Kidney tubule cell (primary cell): ENCODE measurements at regions not wholly inside any gene's neighbourhood (a gene's known extent, or its start where the extent isn't known, plus 50 kb on each side); places are given as distances from the start of the nearest gene placed in this dataset.

Experiments used
- DNase-seq: peaks from one replicate; pipeline ENCODE4 v3.0.0-alpha.2; 2018; ENCODE audit warnings: low spot score

- DNase-seq, result no peak
Measured at GRCh38 chr12:89185181-89185580, 167.1 kb downstream of the DUSP6 start.

GRCh38 chr12:89183985-89184435, 168.3 kb downstream of the DUSP6 start:
- DNase-seq, result no peak

GRCh38 chr12:89181271-89181920, 170.9 kb downstream of the DUSP6 start:
- peak; percentile 59 for DNase-seq

DNA sequence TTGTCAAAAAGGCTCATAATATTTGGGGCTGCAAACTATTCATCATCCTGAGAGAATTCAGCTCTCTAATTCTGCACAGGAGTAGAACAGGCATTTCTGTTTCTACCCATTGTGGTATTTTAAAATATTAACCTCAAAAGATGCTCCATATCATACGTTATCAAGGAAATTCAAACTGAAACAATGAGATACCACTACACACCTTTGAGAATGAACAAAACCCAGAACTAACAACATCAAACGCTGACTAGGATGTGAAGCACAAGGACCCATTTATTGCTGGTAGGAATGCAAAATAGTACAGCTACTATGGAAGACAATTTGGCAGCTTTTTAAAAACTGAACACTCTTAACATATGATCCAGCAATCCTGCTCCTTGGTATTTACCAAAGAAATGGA, 171.8 kb downstream of the DUSP6 start:
- no peak for DNase-seq

- peak; percentile 39 for DNase-seq
Measured at GRCh38 chr12:89179983-89180382, 172.3 kb downstream of the DUSP6 start.

- DNase-seq, result no peak
Measured at GRCh38 chr12:89179245-89179644, 173.1 kb downstream of the DUSP6 start.

- DNase-seq, result no peak
Measured at GRCh38 chr12:89177802-89178395, 174.4 kb downstream of the DUSP6 start.

DNA sequence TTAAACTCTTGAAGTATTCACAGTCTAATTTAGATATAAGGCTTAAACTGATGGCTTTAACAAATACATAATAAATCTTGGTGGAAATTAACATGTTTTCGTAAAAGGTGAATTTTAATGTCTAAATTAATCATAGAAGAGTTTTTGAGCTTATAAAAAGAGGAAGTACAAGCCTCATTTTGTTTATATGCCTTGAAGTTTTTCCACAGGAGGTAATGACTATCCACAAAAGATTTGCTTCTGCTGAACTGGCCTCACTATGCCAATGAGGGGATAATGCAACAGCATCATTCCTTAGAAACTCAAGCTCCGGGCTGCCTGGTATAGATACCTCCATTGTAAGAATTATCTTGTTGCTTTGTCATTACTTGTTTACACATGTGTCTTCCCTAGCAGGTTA, 175.6 kb downstream of the DUSP6 start:
- DNase-seq, result no peak

DNA sequence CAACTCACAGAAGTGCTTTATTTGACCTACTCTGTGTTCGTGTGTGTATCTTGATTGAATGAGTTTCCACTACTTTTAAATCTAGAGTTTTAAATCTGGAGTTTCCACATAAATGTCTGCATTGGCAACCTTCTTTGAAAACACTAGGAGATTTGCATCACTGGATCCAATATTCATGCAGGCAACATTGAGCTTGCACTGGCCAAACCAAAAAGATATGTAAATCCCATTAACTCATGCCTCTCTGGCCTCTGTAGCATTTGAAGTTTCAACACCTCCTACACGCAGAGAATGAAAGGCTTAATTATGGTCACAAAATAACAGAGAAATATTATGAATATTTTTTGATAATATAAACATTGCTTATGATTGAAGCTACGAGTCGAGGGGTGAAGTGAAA, 178.6 kb downstream of the DUSP6 start:
- no peak for DNase-seq

DNA sequence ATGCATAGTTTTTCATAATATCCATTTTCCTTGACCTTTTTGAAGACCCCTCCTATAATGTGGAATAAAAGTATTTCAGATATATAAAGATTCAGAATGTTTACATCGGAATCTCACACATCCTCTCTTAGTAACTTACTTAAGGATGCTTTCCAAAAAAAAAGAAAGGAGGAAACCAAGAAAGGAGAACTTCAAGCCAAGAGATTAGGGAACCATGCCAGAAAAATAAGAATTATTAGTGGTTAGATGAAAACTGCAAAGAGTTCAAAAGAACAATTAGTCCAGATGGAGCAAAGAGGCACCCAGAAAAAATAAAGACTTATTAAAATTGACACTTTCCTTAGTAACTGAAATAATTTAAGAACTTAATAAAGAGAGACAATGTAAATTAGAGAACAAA, 179.2 kb downstream of the DUSP6 start:
- no peak for DNase-seq

DNA sequence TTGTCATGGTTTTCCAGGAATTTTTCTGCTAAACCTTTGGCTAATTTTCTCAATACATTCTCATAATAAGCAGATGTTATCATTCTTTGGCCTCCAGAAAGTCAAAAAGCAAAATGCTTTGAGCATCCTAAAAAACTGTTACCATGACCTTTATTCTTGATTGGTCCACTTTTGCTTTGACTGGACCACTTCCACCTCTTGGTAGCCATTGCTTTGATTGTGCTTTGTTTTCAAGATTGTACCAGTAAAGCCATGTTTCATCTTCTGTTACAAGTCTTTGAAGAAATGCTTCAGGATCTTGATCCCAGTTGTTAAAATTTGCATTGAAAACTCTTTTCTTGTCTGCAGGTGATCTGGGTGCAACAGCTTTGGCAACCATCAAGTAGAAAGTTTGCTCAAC, 180.1 kb downstream of the DUSP6 start:
- no peak for DNase-seq

- DNase-seq, result no peak
Measured at GRCh38 chr12:89169321-89169720, 183.0 kb downstream of the DUSP6 start.

DNA sequence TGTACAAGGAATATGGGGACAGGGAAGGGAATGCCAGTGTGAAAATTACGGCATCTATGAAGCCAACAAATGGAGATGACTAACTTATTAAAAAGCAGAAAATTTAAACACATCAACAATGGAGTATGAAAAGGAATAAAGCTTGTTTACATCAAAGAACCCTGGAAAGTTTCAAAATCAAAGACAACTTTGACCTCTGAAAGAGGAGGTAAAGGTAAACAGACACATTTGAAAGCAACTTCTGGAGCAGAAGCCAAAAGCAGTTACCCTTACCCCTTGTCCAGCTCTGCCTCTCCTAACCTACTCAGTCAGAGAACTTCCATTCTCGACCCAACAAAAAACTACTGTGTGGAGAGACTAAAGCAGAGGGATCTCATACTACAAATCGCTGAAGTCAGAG, 184.3 kb downstream of the DUSP6 start:
- no peak for DNase-seq

- DNase-seq, result peak; percentile 37
Measured at GRCh38 chr12:89166525-89166934, 185.8 kb downstream of the DUSP6 start.

DNA sequence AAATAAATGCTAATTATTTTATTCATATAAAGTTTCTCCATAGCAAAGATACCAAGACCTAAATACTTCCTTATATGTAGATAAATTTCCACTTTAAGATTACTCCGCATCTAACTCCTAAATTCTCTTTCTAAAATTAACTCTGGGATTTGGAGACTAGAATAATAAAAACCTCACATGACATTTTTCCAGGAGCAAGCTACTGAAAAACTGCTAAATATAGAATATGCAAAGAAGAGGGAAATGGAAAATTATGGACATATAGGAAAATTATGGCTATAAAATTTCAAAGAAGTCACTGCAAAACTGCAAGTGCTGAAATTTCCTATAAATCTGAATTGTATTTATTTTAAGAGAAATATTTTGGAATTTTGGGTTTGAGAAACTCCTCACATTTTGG, 186.2 kb downstream of the DUSP6 start:
- no peak for DNase-seq

DNA sequence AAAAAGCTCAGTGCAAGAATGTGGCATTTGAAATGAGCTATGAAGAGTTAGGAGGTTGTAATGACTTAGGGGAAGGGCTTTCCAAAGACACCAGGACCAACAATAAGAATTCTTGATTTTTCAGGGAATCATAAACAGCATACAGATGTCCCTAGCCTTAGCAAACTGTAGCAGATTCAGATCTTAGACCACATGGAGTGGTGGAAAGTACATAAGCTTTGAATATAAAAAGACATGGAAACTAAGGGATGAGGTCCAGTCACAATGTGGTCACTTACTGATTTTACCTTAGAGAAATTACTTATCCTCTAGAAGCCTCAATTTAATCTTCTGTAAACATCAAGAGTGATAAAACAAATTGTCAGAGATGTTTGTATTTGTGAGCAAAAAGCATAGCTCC, 186.6 kb downstream of the DUSP6 start:
- DNase-seq, result no peak

GRCh38 chr12:89163918-89164317, 188.4 kb downstream of the DUSP6 start:
- DNase-seq, result no peak

DNA sequence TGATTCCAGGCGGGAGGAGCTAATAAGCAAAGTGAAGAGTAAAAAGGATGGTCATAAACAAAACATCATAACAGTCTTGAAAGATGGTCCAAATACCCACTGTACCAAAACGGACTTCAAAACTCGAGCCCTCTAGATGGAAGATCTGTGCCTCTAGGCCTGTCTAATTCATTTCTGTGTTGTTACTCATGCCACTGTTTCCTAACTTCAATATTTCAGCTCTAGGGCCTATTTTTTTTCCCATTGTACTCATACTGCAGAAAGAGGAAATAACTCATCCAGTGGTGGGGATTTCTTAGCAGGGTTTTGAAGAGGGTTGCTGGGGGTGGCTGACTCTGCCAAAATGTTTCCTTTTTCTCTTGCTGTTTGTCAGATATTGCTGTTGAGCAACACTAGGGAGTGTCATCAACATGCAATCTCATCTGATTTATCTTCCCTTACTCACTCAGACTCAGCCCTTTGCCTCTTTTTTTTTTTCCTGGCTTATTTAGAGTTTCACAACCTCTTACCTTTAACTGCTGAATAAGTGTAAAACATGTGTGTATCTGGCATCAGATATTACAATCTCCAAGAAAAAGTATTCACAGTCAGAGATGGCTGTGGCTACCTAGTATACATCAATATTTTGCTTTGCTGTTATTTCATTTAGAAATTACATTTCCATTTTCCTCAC, 189.6 kb downstream of the DUSP6 start:
- DNase-seq, result peak; percentile 94

DNA sequence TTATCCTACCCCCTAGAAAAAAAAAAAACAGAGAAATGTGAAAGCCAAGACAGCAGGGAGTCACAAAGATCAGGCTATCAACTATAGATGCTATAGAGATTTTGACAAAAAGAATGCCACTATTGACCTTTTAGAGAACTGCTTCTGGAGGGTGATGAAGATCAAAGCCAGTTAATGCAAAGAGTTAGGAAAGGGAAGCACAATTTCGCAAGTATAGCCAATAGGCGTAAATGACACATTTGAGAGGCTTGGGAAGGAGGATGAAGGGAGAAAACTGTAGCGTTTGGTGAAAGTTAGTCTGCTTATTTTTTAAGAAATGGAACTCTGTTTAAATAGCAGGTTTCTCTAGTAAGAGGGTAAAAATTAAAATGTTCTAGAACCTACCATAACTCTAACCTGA, 190.7 kb downstream of the DUSP6 start:
- no peak for DNase-seq

GRCh38 chr12:89160716-89161123, 191.6 kb downstream of the DUSP6 start:
- DNase-seq, result peak; percentile 26

DNA sequence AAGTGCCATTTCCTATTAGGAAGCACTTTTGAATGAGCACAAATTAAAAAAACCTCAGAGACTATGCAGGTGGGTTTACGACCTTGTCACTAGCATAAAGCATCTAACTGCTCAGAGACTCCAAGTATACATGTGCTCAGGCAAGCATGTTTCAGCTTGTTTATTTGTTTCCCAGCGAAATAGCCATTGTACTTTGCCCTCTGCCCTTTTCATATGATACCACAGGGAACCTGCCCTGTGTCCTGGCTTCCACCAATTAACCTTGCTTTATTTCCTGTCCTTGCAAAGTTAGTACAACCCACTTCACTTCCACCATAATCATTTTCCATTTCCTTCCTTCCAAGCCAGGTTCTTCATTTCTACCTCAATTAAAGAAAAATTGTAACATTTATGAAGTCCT, 194.9 kb downstream of the DUSP6 start:
- no peak for DNase-seq

DNA sequence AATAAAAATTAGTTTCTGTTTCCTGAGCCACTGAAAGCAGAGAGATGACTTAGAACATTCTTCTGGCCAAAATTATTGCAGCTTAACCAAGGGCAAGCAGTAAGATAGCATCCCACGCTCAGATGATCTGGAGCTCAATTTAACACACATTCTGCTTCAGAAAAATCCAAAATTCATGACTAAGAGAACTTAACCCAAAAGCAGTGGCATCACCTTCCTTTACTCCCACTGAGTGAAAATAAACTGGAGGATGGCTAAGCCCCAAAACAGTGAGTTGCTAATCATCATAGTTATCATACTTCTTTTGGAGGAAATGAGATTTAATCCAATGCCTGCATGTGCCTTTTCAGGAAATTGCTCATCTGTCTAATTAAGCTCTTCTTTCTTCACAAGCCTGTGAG, 195.4 kb downstream of the DUSP6 start:
- DNase-seq, result no peak

- no peak for DNase-seq
Measured at GRCh38 chr12:89156340-89156739, 196.0 kb downstream of the DUSP6 start.

- DNase-seq, result no peak
Measured at GRCh38 chr12:89155826-89156225, 196.5 kb downstream of the DUSP6 start.
